ENCODE measurements at regions not wholly inside any gene's neighbourhood (a gene's known extent, or its start where the extent isn't known, plus 50 kb on each side); places are given as distances from the start of the nearest gene placed in this dataset.

DNA sequence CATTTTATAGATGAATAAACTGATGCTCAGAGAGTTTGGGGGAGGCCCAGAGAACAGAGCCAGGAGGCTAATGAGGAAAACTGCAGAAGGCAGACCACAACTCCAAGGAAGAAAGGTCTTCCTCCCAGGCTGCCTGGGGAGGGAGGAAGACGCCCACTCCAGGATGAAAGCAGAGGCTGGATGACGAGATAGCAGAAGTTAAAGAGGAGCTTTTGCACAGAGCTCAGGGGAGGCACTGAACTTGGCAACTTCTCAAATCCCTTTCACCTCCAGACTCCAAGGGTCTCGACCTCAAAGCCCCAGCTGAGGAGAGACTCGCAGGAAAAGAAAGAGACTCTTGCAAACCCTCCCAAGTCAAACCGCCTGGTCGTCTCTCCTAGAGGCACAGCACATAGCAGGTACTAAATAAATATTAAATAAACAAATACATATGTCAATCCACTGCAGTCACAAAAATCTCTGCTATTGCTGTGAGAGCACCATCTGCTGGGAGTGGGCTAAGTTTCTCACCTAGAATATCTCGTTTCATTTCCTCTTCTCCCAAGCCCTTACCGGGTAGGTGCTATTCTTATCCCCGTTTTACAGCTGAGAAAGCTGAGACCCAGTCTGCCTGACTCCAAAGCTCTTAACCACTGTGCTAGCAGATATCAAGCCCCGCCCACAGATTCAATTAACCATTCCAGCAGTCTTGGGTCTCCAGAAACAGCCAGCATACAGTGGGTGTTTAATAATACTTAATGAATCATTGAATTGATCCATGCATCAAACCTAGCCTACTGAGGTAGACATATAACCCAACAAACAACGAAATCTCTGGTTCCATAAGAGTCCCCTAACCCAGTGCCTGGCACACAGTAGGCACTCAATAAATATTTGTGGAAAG lies 97.8 kb upstream of the HAND1 start:
- H4K20me1 ChIP-seq (ENCODE audit: insufficient read depth) = no peaks in the 10 kb centered on the region
- no peak overlapping the region for H3K4me2 ChIP-seq (ENCODE audit: low read length)
- no peaks in the 10 kb centered on the region for H3F3A ChIP-seq (ENCODE audit: insufficient read depth, low read length, poor library complexity, severe bottlenecking)
- H3K36me3 ChIP-seq (ENCODE audit: insufficient read depth, low read length) = no peaks in the 10 kb centered on the region
- TF ChIP-seq, protein P1, sequence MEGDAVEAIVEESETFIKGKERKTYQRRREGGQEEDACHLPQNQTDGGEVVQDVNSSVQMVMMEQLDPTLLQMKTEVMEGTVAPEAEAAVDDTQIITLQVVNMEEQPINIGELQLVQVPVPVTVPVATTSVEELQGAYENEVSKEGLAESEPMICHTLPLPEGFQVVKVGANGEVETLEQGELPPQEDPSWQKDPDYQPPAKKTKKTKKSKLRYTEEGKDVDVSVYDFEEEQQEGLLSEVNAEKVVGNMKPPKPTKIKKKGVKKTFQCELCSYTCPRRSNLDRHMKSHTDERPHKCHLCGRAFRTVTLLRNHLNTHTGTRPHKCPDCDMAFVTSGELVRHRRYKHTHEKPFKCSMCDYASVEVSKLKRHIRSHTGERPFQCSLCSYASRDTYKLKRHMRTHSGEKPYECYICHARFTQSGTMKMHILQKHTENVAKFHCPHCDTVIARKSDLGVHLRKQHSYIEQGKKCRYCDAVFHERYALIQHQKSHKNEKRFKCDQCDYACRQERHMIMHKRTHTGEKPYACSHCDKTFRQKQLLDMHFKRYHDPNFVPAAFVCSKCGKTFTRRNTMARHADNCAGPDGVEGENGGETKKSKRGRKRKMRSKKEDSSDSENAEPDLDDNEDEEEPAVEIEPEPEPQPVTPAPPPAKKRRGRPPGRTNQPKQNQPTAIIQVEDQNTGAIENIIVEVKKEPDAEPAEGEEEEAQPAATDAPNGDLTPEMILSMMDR (IDR thresholded peaks at IDR 0.05; ENCODE audit: poor library complexity, severe bottlenecking) = no peak
- TF ChIP-seq EZH2 (IDR thresholded peaks at IDR 0.05; ENCODE audit: borderline replicate concordance, insufficient read depth, low read length, poor library complexity, severe bottlenecking) (no peak), POLR2AphosphoS5 (IDR thresholded peaks at IDR 0.05) (no peak), MXI1 (conservative IDR thresholded peaks at IDR 0.05; ENCODE audit: poor library complexity, severe bottlenecking) (no peak), SMC3 (conservative IDR thresholded peaks at IDR 0.05; ENCODE audit: poor library complexity) (no peak), RAD21 (conservative IDR thresholded peaks at IDR 0.05) (no peak), TAF1 (IDR thresholded peaks at IDR 0.05; ENCODE audit: low read depth) (no peak), REST (IDR thresholded peaks at IDR 0.05; ENCODE audit: borderline replicate concordance) (no peak), EP300 (conservative IDR thresholded peaks at IDR 0.05; ENCODE audit: poor library complexity, severe bottlenecking) (no peak)
- H3K27me3 ChIP-seq (ENCODE audit: insufficient read depth, low read depth, low read length) = no peaks in the 10 kb centered on the region
- no peak overlapping the region for H3K4me3 ChIP-seq (ENCODE audit: low read length)
- H3K9me3 ChIP-seq (ENCODE audit: low read length) = no peaks in the 10 kb centered on the region
- no peaks in the 10 kb centered on the region for H3K79me2 ChIP-seq (replicated peaks; ENCODE audit: insufficient read depth, low read length)
- H2AFZ ChIP-seq (ENCODE audit: low read depth, low read length) = no peak overlapping the region
- H3K9ac ChIP-seq (ENCODE audit: low read length) = no peak overlapping the region
- no peak overlapping the region for H3K27ac ChIP-seq (ENCODE audit: low read length)
- no peaks in the 10 kb centered on the region for H3K9me2 ChIP-seq (ENCODE audit: insufficient read depth, low read length)

- no peak overlapping the region for H3K4me2 ChIP-seq (ENCODE audit: low read length)
- H3K36me3 ChIP-seq (ENCODE audit: insufficient read depth, low read length) = no peaks in the 10 kb centered on the region
- H3K9me2 ChIP-seq (ENCODE audit: insufficient read depth, low read length) = no peaks in the 10 kb centered on the region
- no peaks in the 10 kb centered on the region for H3K79me2 ChIP-seq (replicated peaks; ENCODE audit: insufficient read depth, low read length)
- H3K9me3 ChIP-seq (ENCODE audit: low read length) = no peaks in the 10 kb centered on the region
- no peaks in the 10 kb centered on the region for H4K20me1 ChIP-seq (ENCODE audit: insufficient read depth)
- H3K27me3 ChIP-seq (ENCODE audit: insufficient read depth, low read depth, low read length) = no peaks in the 10 kb centered on the region
- no peaks in the 10 kb centered on the region for H3F3A ChIP-seq (ENCODE audit: insufficient read depth, low read length, poor library complexity, severe bottlenecking)
- no peak overlapping the region for H3K9ac ChIP-seq (ENCODE audit: low read length)
- no peak for TF ChIP-seq REST (IDR thresholded peaks at IDR 0.05; ENCODE audit: borderline replicate concordance)
- TF ChIP-seq POLR2AphosphoS5 (IDR thresholded peaks at IDR 0.05) = no peak
- TF ChIP-seq TAF1 (IDR thresholded peaks at IDR 0.05; ENCODE audit: low read depth) = no peak
- TF ChIP-seq, protein P1 (IDR thresholded peaks at IDR 0.05; ENCODE audit: poor library complexity, severe bottlenecking) = no peak
- no peak for TF ChIP-seq RAD21 (conservative IDR thresholded peaks at IDR 0.05)
- no peak for TF ChIP-seq MXI1 (conservative IDR thresholded peaks at IDR 0.05; ENCODE audit: poor library complexity, severe bottlenecking)
- no peak overlapping the region for H3K4me3 ChIP-seq (ENCODE audit: low read length)
- H3K27ac ChIP-seq (ENCODE audit: low read length) = no peak overlapping the region
- no peak overlapping the region for H2AFZ ChIP-seq (ENCODE audit: low read depth, low read length)
Measured at GRCh38 chr5:154573011-154573410, 95.0 kb upstream of the HAND1 start.
